ENCODE measurements at regions not wholly inside any gene's neighbourhood (a gene's known extent, or its start where the extent isn't known, plus 50 kb on each side); places are given as distances from the start of the nearest gene placed in this dataset.

GRCh38 chr16:62370445-62370844, 334.2 kb upstream of the CDH8 start:
- TF ChIP-seq CTCF (IDR thresholded peaks at IDR 0.05; ENCODE audit: poor library complexity): no peak
- no peak for TF ChIP-seq EZH2phosphoT487 (IDR thresholded peaks at IDR 0.05; ENCODE audit: low read depth, severe bottlenecking, unreplicated experiment)
- TF ChIP-seq EZH2 (IDR thresholded peaks at IDR 0.05; ENCODE audit: borderline replicate concordance): no peak
